A549 (cell line): ENCODE measurements at regions not wholly inside any gene's neighbourhood (a gene's known extent, or its start where the extent isn't known, plus 50 kb on each side); places are given as distances from the start of the nearest gene placed in this dataset.

Experiments
- ATAC-seq, 2 experiments: fragments of 200-7000 bp in 1 of 2; fragments of >200 bp in 1 of 2; cut with Nextera tagmentation in 1 of 2; cut with Tn5 transposase in 1 of 2; 3 replicates each; pipeline versions ENCODE4 v1.8.0 to v1.9.1; 2018 to 2020; ENCODE audit warnings: mild to moderate bottlenecking in 1 of 2, moderate library complexity in 1 of 2
- CTCF ChIA-PET: fragments of 300-600 bp; sonication (Branson Sonifier 250); formaldehyde crosslinking; extraction: SDS; loops from one replicate; lab custom pipeline; 2021; ENCODE audit warnings: antibody characterized with exemption, inconsistent platforms; lab: Yijun Ruan, JAX
- POLR2A ChIA-PET: fragments of 350-600 bp; formaldehyde crosslinking; extraction: SDS; loops from one replicate; lab custom pipeline; 2021; ENCODE audit warnings: antibody characterized with exemption, inconsistent platforms; lab: Yijun Ruan, JAX
- DNase-seq, 2 experiments: peaks; one replicate each; pipeline versions ENCODE4 v3.0.0 to v3.0.0-alpha.2; 2011 to 2016; ENCODE audit warnings: low read depth in 1 of 2, low spot score in 1 of 2
- FAIRE-seq: peaks from 2 replicates; lab custom pipeline; 2011; peaks lifted over from hg19 to GRCh38; lab: Jason Lieb, UNC
- H3K27ac ChIP-seq, 2 experiments: fragments of >200 bp; sonication (Bioruptor Twin); formaldehyde crosslinking; 3 replicates each; pipeline ENCODE4 v1.5.1; 2016 to 2017
- H3K4me1 ChIP-seq: fragments of >200 bp; sonication (Bioruptor Twin); formaldehyde crosslinking; 3 replicates; pipeline ENCODE4 v1.6.1; 2016
- H3K4me2 ChIP-seq: fragments of >200 bp; sonication (Bioruptor Twin); formaldehyde crosslinking; 3 replicates; pipeline ENCODE4 v1.6.1; 2016
- H3K4me3 ChIP-seq: fragments of >200 bp; sonication (Bioruptor Twin); formaldehyde crosslinking; 3 replicates; pipeline ENCODE4 v1.5.1; 2016
- H3K9me3 ChIP-seq: fragments of >200 bp; sonication (Bioruptor Twin); formaldehyde crosslinking; 3 replicates; pipeline ENCODE4 v1.6.1; 2016
- CBX8 ChIP-seq: fragments of 200-600 bp; sonication (generic); IDR thresholded peaks from 2 replicates; pipeline ENCODE4 v1.6.1; 2016
- CHD4 ChIP-seq: fragments of 200-600 bp; sonication (generic); IDR thresholded peaks from 2 replicates; pipeline ENCODE4 v1.6.1; 2016; ENCODE audit warnings: antibody characterized with exemption, mild to moderate bottlenecking, borderline replicate concordance
- EHF ChIP-seq: fragments of 250-450 bp; sonication (Bioruptor Pico); IDR thresholded peaks from 2 replicates; pipeline ENCODE4 v1.5.0; 2020; ENCODE audit warnings: mild to moderate bottlenecking
- FOSB ChIP-seq: fragments of 250-450 bp; sonication (Bioruptor Pico); IDR thresholded peaks from 2 replicates; pipeline ENCODE4 v1.5.0; 2020; ENCODE audit warnings: mild to moderate bottlenecking, moderate library complexity
- FOSL2 ChIP-seq, 2 experiments: fragments of 450-650 bp in 1 of 2; fragments of >200 bp in 1 of 2; sonication (Bioruptor Twin) in 1 of 2; formaldehyde crosslinking; IDR thresholded peaks; 2 replicates each; pipeline versions ENCODE4 v1.5.0 to v1.6.1; 2016 to 2020; ENCODE audit warnings: mild to moderate bottlenecking in 1 of 2, moderate library complexity in 1 of 2
- FOXS1 ChIP-seq: fragments of 250-450 bp; sonication (Bioruptor Pico); IDR thresholded peaks from 2 replicates; pipeline ENCODE4 v1.5.0; 2020; ENCODE audit warnings: mild to moderate bottlenecking, moderate library complexity
- GATA3 ChIP-seq: IDR thresholded peaks from 2 replicates; pipeline ENCODE4 v1.6.1; 2012; ENCODE audit warnings: borderline replicate concordance
- HDAC2 ChIP-seq: fragments of 200-600 bp; sonication (generic); IDR thresholded peaks from 2 replicates; pipeline ENCODE4 v1.6.1; 2016
- JUN ChIP-seq, 2 experiments: fragments of >200 bp; sonication (Bioruptor Twin); formaldehyde crosslinking; IDR thresholded peaks; 2 replicates in 1 of 2; 3 replicates in 1 of 2; pipeline ENCODE4 v1.6.1; 2016 to 2017
- JUNB ChIP-seq: fragments of >200 bp; sonication (Bioruptor Twin); formaldehyde crosslinking; IDR thresholded peaks from 2 replicates; pipeline ENCODE4 v1.6.1; 2016
- KDM1A ChIP-seq: fragments of 200-600 bp; sonication (generic); IDR thresholded peaks from 2 replicates; pipeline ENCODE4 v1.6.1; 2016; ENCODE audit warnings: low read depth, mild to moderate bottlenecking
- KDM5A ChIP-seq: fragments of 200-600 bp; sonication (generic); IDR thresholded peaks from 2 replicates; pipeline ENCODE4 v1.6.1; 2016; ENCODE audit warnings: antibody characterized with exemption, mild to moderate bottlenecking
- MAZ ChIP-seq: fragments of 150-350 bp; IDR thresholded peaks from 2 replicates; pipeline ENCODE4 v1.6.1; 2014; ENCODE audit warnings: antibody characterized with exemption, low read depth, low read length, borderline replicate concordance
- POLR2AphosphoS2 ChIP-seq: conservative IDR thresholded peaks from 2 replicates; pipeline ENCODE4 v1.6.1; 2012; ENCODE audit warnings: low read length, improper control_type of control experiment, inconsistent platforms
- RARB ChIP-seq: fragments of 250-450 bp; sonication (Bioruptor Pico); IDR thresholded peaks from 2 replicates; pipeline ENCODE4 v1.8.0; 2021; ENCODE audit warnings: mild to moderate bottlenecking, moderate library complexity
- RFX5 ChIP-seq: fragments of 450-650 bp; IDR thresholded peaks from 2 replicates; pipeline ENCODE4 v1.7.1; 2014; ENCODE audit warnings: antibody characterized with exemption, mild to moderate bottlenecking, moderate library complexity
- SMC3 ChIP-seq: fragments of >200 bp; sonication (Bioruptor Twin); formaldehyde crosslinking; IDR thresholded peaks from 3 replicates; pipeline ENCODE4 v1.6.1; 2018; ENCODE audit warnings: inconsistent platforms
- SREBF2 ChIP-seq: fragments of 450-650 bp; IDR thresholded peaks from 2 replicates; pipeline ENCODE4 v1.6.1; 2014; ENCODE audit warnings: mild to moderate bottlenecking, moderate library complexity
- TP53 ChIP-seq: fragments of 250-450 bp; sonication (Bioruptor Pico); IDR thresholded peaks from 2 replicates; pipeline ENCODE4 v1.5.0; 2021; ENCODE audit warnings: mild to moderate bottlenecking, moderate library complexity
- ZNF302 ChIP-seq: fragments of 250-450 bp; sonication (Bioruptor Pico); IDR thresholded peaks from 2 replicates; pipeline ENCODE4 v1.9.0; 2021; ENCODE audit warnings: inconsistent platforms, mild to moderate bottlenecking, moderate library complexity
- ZSCAN20 ChIP-seq: fragments of 250-450 bp; sonication (Bioruptor Pico); IDR thresholded peaks from 2 replicates; pipeline ENCODE4 v1.8.0; 2022; ENCODE audit warnings: mild to moderate bottlenecking, moderate library complexity
- WGBS: methylation state at CpG from one replicate; pipeline ENCODE4 v1.1.6; 2017; ENCODE audit errors: missing lambda C conversion rate; 5-methylcytosine and 5-hydroxymethylcytosine counted together
- TF ChIP-seq, protein P1 (sequence below): fragments of 250-450 bp; sonication (Bioruptor Pico); IDR thresholded peaks from 2 replicates; pipeline ENCODE4 v1.5.0; 2020; ENCODE audit warnings: low read depth, mild to moderate bottlenecking, moderate library complexity
- TF ChIP-seq, protein P2 (sequence below): fragments of 200-600 bp; sonication (generic); IDR thresholded peaks from 2 replicates; pipeline ENCODE4 v1.6.1; 2016; ENCODE audit warnings: antibody characterized with exemption, mild to moderate bottlenecking, moderate library complexity
- TF ChIP-seq, protein P3 (sequence below): IDR thresholded peaks from 2 replicates; pipeline ENCODE4 v1.6.1; 2012
- TF ChIP-seq, protein P4 (sequence below): fragments of >200 bp; sonication (Bioruptor Twin); formaldehyde crosslinking; IDR thresholded peaks from 2 replicates; pipeline ENCODE4 v1.6.1; 2016
- TF ChIP-seq, protein P5 (sequence below): IDR thresholded peaks from 2 replicates; pipeline ENCODE4 v1.6.1; 2012

DNA sequence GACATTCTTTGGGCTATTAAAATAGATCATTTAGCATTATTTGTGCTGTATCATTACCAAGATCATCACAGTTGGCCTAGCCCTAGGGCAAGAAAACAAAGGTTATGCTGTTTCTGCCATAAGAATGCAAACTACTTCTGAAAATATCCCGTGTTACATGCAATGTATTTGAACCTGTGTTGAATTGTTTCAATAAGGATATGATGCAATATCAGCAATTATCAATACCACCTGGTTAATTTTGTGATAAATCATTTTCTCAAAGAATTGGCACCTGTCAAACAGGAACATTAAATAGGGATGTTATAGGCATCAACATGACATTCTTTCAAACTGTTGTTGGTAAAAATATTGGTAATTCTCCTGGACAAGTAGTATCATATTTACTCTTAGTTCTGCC lies 2002.0 kb upstream of the CDH9 start:
- WGBS: 17% methylated on average over 1 of the region's 1 CpG
- Histone ChIP-seq H3K27ac (no peak overlapping the region), H3K4me3 (no peak overlapping the region), H3K9me3 (no peaks in the 10 kb centered on the region), H3K4me1 (no peaks in the 10 kb centered on the region)
- no peak for ATAC-seq
- POLR2A ChIA-PET: no interaction called here
- CTCF ChIA-PET: no interaction called here
- no peak for TF ChIP-seq FOXS1 (CRISPR knock-in tag)
- TF ChIP-seq ZNF302 (CRISPR knock-in tag): no peak
- no peak for TF ChIP-seq RARB
- no peak for TF ChIP-seq FOSB (CRISPR knock-in tag)
- TF ChIP-seq, protein P1, sequence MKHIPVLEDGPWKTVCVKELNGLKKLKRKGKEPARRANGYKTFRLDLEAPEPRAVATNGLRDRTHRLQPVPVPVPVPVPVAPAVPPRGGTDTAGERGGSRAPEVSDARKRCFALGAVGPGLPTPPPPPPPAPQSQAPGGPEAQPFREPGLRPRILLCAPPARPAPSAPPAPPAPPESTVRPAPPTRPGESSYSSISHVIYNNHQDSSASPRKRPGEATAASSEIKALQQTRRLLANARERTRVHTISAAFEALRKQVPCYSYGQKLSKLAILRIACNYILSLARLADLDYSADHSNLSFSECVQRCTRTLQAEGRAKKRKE (CRISPR knock-in tag): no peak
- no peak for TF ChIP-seq RFX5
- TF ChIP-seq POLR2AphosphoS2: no peak
- no peak for TF ChIP-seq KDM5A
- TF ChIP-seq, protein P2, sequence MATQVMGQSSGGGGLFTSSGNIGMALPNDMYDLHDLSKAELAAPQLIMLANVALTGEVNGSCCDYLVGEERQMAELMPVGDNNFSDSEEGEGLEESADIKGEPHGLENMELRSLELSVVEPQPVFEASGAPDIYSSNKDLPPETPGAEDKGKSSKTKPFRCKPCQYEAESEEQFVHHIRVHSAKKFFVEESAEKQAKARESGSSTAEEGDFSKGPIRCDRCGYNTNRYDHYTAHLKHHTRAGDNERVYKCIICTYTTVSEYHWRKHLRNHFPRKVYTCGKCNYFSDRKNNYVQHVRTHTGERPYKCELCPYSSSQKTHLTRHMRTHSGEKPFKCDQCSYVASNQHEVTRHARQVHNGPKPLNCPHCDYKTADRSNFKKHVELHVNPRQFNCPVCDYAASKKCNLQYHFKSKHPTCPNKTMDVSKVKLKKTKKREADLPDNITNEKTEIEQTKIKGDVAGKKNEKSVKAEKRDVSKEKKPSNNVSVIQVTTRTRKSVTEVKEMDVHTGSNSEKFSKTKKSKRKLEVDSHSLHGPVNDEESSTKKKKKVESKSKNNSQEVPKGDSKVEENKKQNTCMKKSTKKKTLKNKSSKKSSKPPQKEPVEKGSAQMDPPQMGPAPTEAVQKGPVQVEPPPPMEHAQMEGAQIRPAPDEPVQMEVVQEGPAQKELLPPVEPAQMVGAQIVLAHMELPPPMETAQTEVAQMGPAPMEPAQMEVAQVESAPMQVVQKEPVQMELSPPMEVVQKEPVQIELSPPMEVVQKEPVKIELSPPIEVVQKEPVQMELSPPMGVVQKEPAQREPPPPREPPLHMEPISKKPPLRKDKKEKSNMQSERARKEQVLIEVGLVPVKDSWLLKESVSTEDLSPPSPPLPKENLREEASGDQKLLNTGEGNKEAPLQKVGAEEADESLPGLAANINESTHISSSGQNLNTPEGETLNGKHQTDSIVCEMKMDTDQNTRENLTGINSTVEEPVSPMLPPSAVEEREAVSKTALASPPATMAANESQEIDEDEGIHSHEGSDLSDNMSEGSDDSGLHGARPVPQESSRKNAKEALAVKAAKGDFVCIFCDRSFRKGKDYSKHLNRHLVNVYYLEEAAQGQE: no peak
- TF ChIP-seq CHD4: no peak
- no peak for TF ChIP-seq KDM1A
- no peak for TF ChIP-seq JUN (IDR thresholded peaks at IDR 0.05)
- TF ChIP-seq, all 56 proteins: peak for 0
- H3K4me2 ChIP-seq: no peak overlapping the region
- no peak for FAIRE-seq
- DNase-seq: no peak

DNA sequence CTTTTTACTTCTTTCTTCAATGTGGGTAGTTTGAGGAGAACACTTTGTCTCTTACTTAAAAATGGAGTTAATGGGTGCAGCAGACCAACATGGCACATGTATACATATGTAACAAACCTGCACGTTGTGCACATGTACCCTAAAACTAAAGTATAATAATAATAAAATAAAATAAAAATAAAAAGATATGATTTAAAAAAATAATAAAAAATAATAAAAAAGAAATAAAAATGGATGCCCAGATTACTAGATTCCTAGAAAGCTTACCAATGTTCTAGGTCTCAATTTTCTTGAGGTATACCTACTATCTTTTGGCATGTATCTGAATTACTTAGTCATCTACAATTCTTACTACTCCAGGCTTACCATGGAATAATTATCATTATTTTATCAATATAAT lies 2001.6 kb upstream of the CDH9 start:
- WGBS: 17% methylated on average over 1 of the region's 1 CpG
- FAIRE-seq: no peak
- no peaks in the 10 kb centered on the region for H3K4me1 ChIP-seq
- H3K4me3 ChIP-seq: no peak overlapping the region
- no peaks in the 10 kb centered on the region for H3K9me3 ChIP-seq
- H3K27ac ChIP-seq: no peak overlapping the region
- H3K4me2 ChIP-seq: no peak overlapping the region
- no peak for DNase-seq
- CTCF ChIA-PET: interaction anchor here (0.6 kb wide), 1 partner anchor 1808 kb away, joined by 3 read pairs; no protein-coding TSS in a partner anchor
- TF ChIP-seq, protein P3, sequence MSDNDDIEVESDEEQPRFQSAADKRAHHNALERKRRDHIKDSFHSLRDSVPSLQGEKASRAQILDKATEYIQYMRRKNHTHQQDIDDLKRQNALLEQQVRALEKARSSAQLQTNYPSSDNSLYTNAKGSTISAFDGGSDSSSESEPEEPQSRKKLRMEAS: no peak
- no peak for TF ChIP-seq EHF (CRISPR knock-in tag)
- no peak for TF ChIP-seq CHD4
- no peak for TF ChIP-seq HDAC2
- TF ChIP-seq, protein P4, sequence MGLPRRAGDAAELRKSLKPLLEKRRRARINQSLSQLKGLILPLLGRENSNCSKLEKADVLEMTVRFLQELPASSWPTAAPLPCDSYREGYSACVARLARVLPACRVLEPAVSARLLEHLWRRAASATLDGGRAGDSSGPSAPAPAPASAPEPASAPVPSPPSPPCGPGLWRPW: no peak
- TF ChIP-seq SREBF2: no peak
- TF ChIP-seq SMC3: no peak
- TF ChIP-seq ZNF302 (CRISPR knock-in tag): no peak
- ATAC-seq: no peak
- POLR2A ChIA-PET: no interaction called here

DNA sequence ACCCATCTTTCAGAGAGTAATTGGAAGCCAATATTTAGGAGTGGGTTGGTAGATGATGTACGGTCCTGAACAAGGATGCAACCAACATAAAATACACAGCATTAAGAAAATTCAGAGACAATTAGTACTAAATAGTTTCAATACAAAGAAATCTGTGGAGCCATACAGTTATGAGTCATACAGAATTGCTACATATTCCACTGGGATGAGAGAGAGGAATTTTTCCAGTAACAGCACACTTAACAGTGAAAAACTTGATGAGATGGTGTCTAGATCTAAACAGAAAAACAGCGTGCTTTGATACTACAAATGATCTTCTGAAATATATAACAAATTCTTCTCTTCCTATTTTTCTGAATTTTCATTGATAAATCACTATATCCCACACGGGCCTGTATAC lies 1999.3 kb upstream of the CDH9 start:
- 35% methylated on average over 3 of the region's 3 CpGs for WGBS
- ChIA-PET POLR2A (no interaction called here), CTCF (no interaction called here)
- DNase-seq (no peak), ATAC-seq (no peak), FAIRE-seq (no peak)
- H3K4me2 ChIP-seq: no peak overlapping the region
- H3K4me3 ChIP-seq: no peak overlapping the region
- H3K27ac ChIP-seq: no peak overlapping the region
- no peaks in the 10 kb centered on the region for H3K9me3 ChIP-seq
- H3K4me1 ChIP-seq: no peaks in the 10 kb centered on the region
- TF ChIP-seq GATA3 (no peak), TP53 (CRISPR knock-in tag) (no peak), MAZ (no peak), FOSL2 (IDR thresholded peaks at IDR 0.05) (no peak), FOSL2 (CRISPR knock-in tag; IDR thresholded peaks at IDR 0.05) (peak; percentile 27; the same call in 1 of the 2 replicates), ZSCAN20 (CRISPR knock-in tag) (no peak), ZNF302 (CRISPR knock-in tag) (no peak), CBX8 (no peak), JUNB (no peak)
- TF ChIP-seq, protein P5, sequence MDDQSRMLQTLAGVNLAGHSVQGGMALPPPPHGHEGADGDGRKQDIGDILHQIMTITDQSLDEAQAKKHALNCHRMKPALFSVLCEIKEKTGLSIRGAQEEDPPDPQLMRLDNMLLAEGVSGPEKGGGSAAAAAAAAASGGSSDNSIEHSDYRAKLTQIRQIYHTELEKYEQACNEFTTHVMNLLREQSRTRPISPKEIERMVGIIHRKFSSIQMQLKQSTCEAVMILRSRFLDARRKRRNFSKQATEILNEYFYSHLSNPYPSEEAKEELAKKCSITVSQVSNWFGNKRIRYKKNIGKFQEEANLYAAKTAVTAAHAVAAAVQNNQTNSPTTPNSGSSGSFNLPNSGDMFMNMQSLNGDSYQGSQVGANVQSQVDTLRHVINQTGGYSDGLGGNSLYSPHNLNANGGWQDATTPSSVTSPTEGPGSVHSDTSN: no peak
